GM23338 (cell line): ENCODE measurements at regions not wholly inside any gene's neighbourhood (a gene's known extent, or its start where the extent isn't known, plus 50 kb on each side); places are given as distances from the start of the nearest gene placed in this dataset.

Source experiments
- CREB1 ChIP-seq: fragments of 250-450 bp; sonication (Bioruptor Pico); IDR thresholded peaks from 2 replicates; pipeline ENCODE4 v1.5.0; 2020; ENCODE audit warnings: low read depth, mild to moderate bottlenecking, moderate library complexity
- CTCF ChIP-seq, 2 experiments: fragments of 200-600 bp in 1 of 2; sonication (generic) in 1 of 2; conservative IDR thresholded peaks; 2 replicates each; pipeline versions ENCODE4 v1.5.1 to v1.6.1; 2016 to 2017; ENCODE audit warnings: antibody characterized with exemption in 2 of 2, low read depth in 2 of 2, mild to moderate bottlenecking in 2 of 2, moderate library complexity in 1 of 2
- EZH2 ChIP-seq: fragments of 200-600 bp; sonication (generic); IDR thresholded peaks from one replicate; pipeline ENCODE4 v1.8.0; 2017; ENCODE audit warnings: antibody characterized with exemption, mild to moderate bottlenecking, low read depth; ENCODE audit not compliant: unreplicated experiment
- EZH2phosphoT487 ChIP-seq: fragments of 200-600 bp; sonication (generic); IDR thresholded peaks from one replicate; pipeline ENCODE4 v1.8.1; 2018; ENCODE audit warnings: antibody characterized with exemption; ENCODE audit not compliant: unreplicated experiment
- POLR2AphosphoS5 ChIP-seq: IDR thresholded peaks from 2 replicates; pipeline ENCODE4 v1.6.1; 2016; ENCODE audit warnings: antibody characterized with exemption, low read depth
- REST ChIP-seq: IDR thresholded peaks from one replicate; pipeline ENCODE4 v1.6.1; 2018; ENCODE audit warnings: antibody characterized with exemption; ENCODE audit not compliant: unreplicated experiment

GRCh38 chr6:40755749-40756452, 168.7 kb upstream of the LRFN2 start:
- TF ChIP-seq EZH2 (no peak), EZH2phosphoT487 (no peak), CTCF (conservative IDR thresholded peaks at IDR 0.05; ENCODE audit: low read depth in 2 of 2) (no peak), REST (no peak), CREB1 (no peak), POLR2AphosphoS5 (no peak)
